GM13976 (cell line): ENCODE measurements at regions not wholly inside any gene's neighbourhood (a gene's known extent, or its start where the extent isn't known, plus 50 kb on each side); places are given as distances from the start of the nearest gene placed in this dataset.

ENCODE experiments used
- DNase-seq: peaks from one replicate; pipeline ENCODE4 v3.0.0; 2012; ENCODE audit warnings: low spot score
- in situ Hi-C: fragments of 300-500 bp; cut with MboI; formaldehyde crosslinking; loops from one replicate; pipeline ENCODE4 v1.12.0; 2022; ENCODE audit warnings: low sequenced_read_pairs, mixed read lengths, inconsistent platforms; ENCODE audit not compliant: unreplicated experiment
- TF ChIP-seq, protein P1 (sequence below): IDR thresholded peaks from 2 replicates; pipeline ENCODE4 v1.5.1; 2012; ENCODE audit warnings: borderline replicate concordance, mild to moderate bottlenecking; ENCODE audit not compliant: insufficient read depth; ENCODE audit errors: extremely low read depth, missing control alignments, control extremely low read depth

DNA sequence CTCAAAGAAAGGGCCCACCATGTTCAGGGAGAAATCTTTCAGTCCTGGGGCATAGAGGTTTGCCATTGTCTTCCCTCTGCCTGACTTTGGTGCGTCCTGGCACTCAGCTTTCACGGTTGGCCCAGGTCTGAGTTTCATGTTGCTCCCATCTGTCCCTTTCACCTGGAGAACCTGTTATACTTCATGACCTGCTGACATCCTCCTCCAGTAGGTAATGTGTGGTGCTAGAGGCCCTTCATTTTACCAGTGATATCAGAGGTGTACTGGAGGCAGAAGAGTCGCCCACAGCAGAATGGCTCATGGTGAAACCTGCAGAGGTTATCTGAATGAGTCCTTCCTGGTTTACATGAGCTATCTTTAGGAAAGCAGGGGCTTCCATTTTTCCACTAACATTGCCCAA, 128.8 kb upstream of the DLX2 start:
- in situ Hi-C loops: no loop called here
- DNase-seq: no peak
- TF ChIP-seq, protein P1, sequence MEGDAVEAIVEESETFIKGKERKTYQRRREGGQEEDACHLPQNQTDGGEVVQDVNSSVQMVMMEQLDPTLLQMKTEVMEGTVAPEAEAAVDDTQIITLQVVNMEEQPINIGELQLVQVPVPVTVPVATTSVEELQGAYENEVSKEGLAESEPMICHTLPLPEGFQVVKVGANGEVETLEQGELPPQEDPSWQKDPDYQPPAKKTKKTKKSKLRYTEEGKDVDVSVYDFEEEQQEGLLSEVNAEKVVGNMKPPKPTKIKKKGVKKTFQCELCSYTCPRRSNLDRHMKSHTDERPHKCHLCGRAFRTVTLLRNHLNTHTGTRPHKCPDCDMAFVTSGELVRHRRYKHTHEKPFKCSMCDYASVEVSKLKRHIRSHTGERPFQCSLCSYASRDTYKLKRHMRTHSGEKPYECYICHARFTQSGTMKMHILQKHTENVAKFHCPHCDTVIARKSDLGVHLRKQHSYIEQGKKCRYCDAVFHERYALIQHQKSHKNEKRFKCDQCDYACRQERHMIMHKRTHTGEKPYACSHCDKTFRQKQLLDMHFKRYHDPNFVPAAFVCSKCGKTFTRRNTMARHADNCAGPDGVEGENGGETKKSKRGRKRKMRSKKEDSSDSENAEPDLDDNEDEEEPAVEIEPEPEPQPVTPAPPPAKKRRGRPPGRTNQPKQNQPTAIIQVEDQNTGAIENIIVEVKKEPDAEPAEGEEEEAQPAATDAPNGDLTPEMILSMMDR: no peak

DNA sequence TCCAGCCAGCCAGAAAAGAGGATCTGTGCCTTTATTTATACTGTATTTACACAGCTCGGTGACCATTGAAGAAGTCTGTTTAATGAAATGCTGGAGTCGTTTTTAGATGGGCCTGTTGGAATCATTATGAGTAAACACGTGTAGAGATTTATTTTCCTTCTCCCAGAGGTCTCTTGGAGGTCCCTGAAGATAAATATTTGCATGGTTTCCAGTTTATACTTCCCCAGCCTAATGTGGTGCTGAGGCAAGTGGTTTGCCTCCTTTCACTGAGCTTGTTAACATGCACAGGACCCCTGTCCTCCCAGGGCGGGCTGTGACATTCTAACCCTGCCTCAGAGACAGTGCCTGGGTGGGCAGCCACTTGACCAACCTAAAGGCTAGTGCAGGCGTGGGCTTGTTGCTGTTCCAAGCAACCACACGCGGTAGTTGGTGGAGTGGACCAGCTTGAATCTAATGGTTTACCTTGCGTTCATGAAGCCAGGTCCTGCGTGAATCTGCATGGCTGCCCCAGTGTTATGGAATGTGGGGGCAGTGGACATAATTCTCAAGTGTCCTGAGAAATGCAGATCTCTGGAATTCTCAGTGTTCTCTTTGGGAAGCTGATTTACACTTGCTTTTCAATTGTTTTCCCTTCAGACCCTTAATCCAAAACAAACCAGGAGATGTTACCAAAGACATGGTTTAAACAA, 130.2 kb upstream of the DLX2 start:
- in situ Hi-C loops: no loop called here
- no peak for DNase-seq
- TF ChIP-seq, protein P1: no peak

DNA sequence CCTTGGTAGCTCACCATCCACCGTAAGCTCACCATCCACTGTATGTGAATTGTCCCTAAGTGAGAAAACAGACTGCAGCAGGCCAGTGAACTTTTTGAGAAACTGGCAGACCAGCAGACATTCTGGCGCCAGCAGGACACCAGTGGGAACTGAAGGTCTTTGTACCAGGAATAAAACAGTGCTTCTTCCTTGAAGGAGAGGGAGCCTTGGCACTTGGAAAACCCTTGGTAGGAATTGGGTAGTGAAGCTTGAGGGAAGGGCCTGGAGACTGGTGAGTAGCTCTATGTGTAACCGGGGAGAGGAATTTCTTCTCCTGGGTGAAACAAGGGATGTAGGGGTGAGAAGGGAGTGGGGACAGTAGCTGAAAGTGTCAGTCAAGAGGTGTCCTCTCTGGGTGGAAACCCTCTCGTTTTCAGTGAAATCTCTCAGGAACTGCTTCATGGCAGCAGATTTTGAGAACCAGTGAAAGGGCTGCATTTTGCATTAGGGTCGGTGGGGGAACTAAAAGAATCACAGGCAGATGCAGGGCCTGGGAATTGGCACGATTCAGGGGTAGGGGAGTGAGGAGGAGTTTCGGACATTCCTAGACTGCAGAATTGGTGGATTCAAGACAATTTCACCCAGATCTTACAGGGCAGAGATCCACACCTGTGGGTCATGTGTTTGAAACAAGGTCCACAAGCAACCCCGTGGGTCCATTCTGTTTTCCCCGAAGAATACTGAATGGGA, 131.5 kb upstream of the DLX2 start:
- in situ Hi-C loops: no loop called here
- DNase-seq: no peak
- TF ChIP-seq, protein P1: no peak

DNA sequence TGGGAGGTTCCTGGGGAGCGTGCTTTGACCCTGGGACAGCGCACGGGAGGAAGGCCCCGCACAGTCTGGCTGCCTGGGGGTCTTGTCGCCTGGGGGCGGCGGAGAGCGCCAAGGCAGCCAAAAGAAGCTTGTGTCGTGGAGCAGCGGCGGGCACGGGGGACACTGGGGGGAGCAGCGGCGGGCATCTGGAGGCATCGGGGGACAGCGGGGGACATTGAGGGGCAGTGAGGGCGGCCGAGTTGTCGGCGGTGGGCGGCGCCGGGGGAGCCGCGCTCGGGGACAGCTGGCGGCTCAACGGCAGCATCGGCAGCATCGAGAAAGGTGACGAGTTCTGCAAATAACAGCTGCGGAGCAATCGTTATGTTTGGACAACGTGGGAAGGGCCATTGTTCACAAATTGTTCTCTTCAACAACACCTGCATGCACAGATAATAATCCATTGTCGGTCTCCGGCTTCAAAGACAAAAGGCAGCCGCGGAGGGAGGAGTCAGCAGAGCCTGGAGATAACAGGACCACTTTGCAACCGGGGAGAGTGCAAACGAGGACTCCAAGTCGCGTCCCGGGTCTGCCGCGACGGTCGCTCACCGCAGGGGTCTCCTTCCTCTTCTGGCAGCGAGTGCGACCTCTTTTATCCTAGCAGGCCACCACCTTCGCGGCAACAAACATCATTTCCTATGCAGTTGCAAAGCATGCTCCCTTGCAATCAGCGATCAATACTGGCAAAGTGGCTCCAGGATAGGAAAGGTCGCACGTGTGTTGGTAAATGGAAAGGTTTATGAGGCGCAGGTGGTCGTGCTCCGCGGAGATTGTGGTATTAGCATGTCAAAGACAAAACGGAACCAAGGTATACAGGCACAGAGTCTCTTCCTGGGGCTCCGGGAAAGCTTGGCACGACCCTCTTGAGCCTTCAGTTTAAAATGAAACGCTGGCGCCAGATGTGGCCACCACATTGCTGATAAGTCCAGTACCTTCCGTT, 132.3 kb upstream of the DLX2 start:
- peak; percentile 37 for DNase-seq
- in situ Hi-C loops: no loop called here
- TF ChIP-seq, protein P1: no peak

DNA sequence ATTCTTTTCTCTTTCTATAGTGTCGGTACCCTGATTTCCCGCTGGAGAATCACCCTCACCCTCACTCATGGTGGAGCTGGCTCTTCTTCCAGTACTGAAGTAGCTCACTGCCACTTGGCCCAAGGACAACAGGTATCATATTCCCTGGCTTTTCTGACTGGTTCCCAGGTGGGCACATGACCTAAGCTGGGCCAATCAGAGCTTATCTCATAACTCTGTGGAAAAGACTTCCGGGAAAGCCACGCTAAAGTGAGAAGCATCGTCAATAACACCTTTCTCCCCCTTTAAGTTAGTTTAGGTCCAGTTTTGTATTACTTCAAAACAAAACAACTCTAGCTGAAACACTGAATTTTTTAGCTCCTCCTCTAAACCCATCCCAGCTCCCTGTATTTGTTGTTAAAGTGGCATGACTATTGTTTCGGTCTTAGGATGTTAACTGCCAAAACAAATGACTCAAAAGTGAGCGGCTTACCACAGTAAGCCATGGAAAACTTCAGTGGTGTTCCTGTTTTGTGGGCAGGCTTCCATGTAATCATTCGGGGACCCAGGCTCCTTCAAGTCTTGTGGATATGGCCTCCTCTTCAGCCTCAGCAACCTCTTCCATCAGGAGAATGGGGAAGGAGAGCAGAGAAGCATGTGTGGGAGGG, 137.4 kb upstream of the DLX2 start:
- in situ Hi-C loops: no loop called here
- no peak for DNase-seq
- TF ChIP-seq, protein P1: no peak

DNA sequence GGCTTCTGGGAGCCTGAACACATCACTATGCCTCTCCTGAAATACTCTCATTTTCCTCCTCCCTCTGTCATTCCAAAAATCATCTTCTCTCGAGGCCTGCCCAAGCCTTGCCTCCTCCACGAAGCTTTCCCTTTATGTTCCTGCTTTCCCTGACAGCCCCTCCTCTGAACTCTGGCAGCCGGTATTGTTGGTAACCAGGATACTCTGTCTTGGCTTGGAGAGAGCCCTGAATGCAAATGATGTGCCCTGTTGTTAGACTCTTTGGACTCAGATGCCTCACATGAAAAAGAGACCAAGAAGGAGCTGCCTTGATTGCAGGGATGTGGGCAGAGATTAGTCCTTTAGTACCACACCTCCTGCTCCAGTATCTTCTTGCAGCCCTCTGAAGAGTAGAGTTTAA, 138.5 kb upstream of the DLX2 start:
- in situ Hi-C loops: no loop called here
- DNase-seq: no peak
- TF ChIP-seq, protein P1: no peak
